K562 (cell line): ENCODE measurements at regions not wholly inside any gene's neighbourhood (a gene's known extent, or its start where the extent isn't known, plus 50 kb on each side); places are given as distances from the start of the nearest gene placed in this dataset.

ENCODE experiments used
- ELF4 ChIP-seq: fragments of 450-650 bp; formaldehyde crosslinking; IDR thresholded peaks from 2 replicates; pipeline ENCODE4 v1.4.0; 2022; ENCODE audit warnings: missing genetic modification characterization
- EZH2 ChIP-seq: IDR thresholded peaks from 2 replicates; pipeline ENCODE4 v1.6.1; 2012; ENCODE audit warnings: low read depth, mild to moderate bottlenecking, inconsistent platforms, low read length, borderline replicate concordance
- NCOR1 ChIP-seq: fragments of 450-650 bp; IDR thresholded peaks from 2 replicates; pipeline ENCODE4 v1.6.1; 2016; ENCODE audit warnings: mild to moderate bottlenecking, moderate library complexity
- POLR2AphosphoS5 ChIP-seq: IDR thresholded peaks from 2 replicates; pipeline ENCODE4 v1.6.1; 2011; ENCODE audit warnings: mild to moderate bottlenecking, low read depth, low read length, moderate library complexity; ENCODE audit not compliant: control insufficient read depth, insufficient read depth
- ZNF780A ChIP-seq: fragments of 250-450 bp; sonication (Bioruptor Pico); IDR thresholded peaks from 2 replicates; pipeline ENCODE4 v1.5.0; 2021; ENCODE audit warnings: mild to moderate bottlenecking
- TF ChIP-seq, protein P1 (sequence below): fragments of 250-450 bp; sonication (Bioruptor Pico); IDR thresholded peaks from 2 replicates; pipeline ENCODE4 v1.4.0; 2020; ENCODE audit warnings: mild to moderate bottlenecking

DNA sequence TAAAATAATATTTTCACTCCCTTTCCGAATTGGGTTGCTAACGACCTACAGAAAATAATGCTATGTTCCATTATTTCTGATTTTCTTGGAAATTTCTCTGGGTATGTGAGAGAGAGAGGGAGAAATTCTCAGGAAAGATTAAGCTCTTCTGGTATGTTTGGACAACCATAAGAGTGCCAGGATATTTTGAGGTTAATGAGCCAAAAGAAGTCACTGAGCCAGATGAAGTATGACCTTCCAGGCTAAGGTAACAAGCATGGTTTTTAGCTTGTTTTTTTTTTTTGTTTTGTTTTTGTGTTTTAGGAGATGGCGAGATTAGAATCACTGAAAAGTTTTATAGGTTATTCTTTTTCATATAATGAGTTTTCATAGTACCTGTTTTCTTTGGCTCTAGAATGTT lies 171.0 kb upstream of the FOXP2 start:
- TF ChIP-seq POLR2AphosphoS5 (no peak), EZH2 (no peak), NCOR1 (no peak), ZNF780A (CRISPR knock-in tag) (no peak), ELF4 (no peak)
- TF ChIP-seq, protein P1, sequence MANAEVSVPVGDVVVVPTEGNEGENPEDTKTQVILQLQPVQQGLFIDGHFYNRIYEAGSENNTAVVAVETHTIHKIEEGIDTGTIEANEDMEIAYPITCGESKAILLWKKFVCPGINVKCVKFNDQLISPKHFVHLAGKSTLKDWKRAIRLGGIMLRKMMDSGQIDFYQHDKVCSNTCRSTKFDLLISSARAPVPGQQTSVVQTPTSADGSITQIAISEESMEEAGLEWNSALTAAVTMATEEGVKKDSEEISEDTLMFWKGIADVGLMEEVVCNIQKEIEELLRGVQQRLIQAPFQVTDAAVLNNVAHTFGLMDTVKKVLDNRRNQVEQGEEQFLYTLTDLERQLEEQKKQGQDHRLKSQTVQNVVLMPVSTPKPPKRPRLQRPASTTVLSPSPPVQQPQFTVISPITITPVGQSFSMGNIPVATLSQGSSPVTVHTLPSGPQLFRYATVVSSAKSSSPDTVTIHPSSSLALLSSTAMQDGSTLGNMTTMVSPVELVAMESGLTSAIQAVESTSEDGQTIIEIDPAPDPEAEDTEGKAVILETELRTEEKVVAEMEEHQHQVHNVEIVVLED (CRISPR knock-in tag), result no peak
